ENCODE measurements at regions not wholly inside any gene's neighbourhood (a gene's known extent, or its start where the extent isn't known, plus 50 kb on each side); places are given as distances from the start of the nearest gene placed in this dataset.

GRCh38 chr9:19998153-19998552, 209.3 kb upstream of the SLC24A2 start:
- no peak for TF ChIP-seq CTCF (tag by site-specific recombination; IDR thresholded peaks at IDR 0.05)
- no peak for TF ChIP-seq ZBTB7A (tag by site-specific recombination; IDR thresholded peaks at IDR 0.05; ENCODE audit: low read depth)
- no peak for TF ChIP-seq SCRT1 (tag by site-specific recombination; IDR thresholded peaks at IDR 0.05; ENCODE audit: borderline replicate concordance)
- no peak for TF ChIP-seq ZNF639 (tag by site-specific recombination; IDR thresholded peaks at IDR 0.05)
- no peak for TF ChIP-seq ZNF580 (tag by site-specific recombination; IDR thresholded peaks at IDR 0.05)
- no peak for TF ChIP-seq ZNF239 (tag by site-specific recombination; IDR thresholded peaks at IDR 0.05)
- TF ChIP-seq MYNN (tag by site-specific recombination; IDR thresholded peaks at IDR 0.05; ENCODE audit: borderline replicate concordance): no peak
- no peak for TF ChIP-seq ZNF558 (tag by site-specific recombination; IDR thresholded peaks at IDR 0.05)
- no peak for TF ChIP-seq ZNF280D (tag by site-specific recombination; IDR thresholded peaks at IDR 0.05)
- TF ChIP-seq ZFP3 (tag by site-specific recombination; IDR thresholded peaks at IDR 0.05; ENCODE audit: low read depth): no peak
- TF ChIP-seq PRDM1 (tag by site-specific recombination; IDR thresholded peaks at IDR 0.05): no peak

Data from HEK293 (cell line).